GM23248 (cell line): ENCODE measurements at regions not wholly inside any gene's neighbourhood (a gene's known extent, or its start where the extent isn't known, plus 50 kb on each side); places are given as distances from the start of the nearest gene placed in this dataset.

Source experiments
- DNase-seq: peaks from one replicate; pipeline ENCODE4 v3.0.0-alpha.2; 2015
- H2AFZ ChIP-seq: fragments of 200-600 bp; sonication (generic); 2 replicates; pipeline ENCODE4 v1.6.1; 2016; ENCODE audit warnings: antibody characterized with exemption
- H3F3A ChIP-seq: fragments of 200-600 bp; sonication (generic); 2 replicates; pipeline ENCODE4 v1.6.1; 2016; ENCODE audit warnings: mild to moderate bottlenecking, antibody characterized with exemption, mixed run types; ENCODE audit not compliant: insufficient read depth
- H3K27ac ChIP-seq: fragments of 200-600 bp; sonication (generic); 2 replicates; pipeline ENCODE4 v1.5.1; 2016; ENCODE audit warnings: mild to moderate bottlenecking
- H3K27me3 ChIP-seq: fragments of 200-600 bp; sonication (generic); replicated peaks from 2 replicates; pipeline ENCODE4 v1.6.1; 2016; ENCODE audit warnings: mild to moderate bottlenecking; ENCODE audit not compliant: insufficient read depth
- H3K36me3 ChIP-seq: fragments of 200-600 bp; sonication (generic); 2 replicates; pipeline ENCODE4 v1.6.1; 2016; ENCODE audit warnings: low read depth, mild to moderate bottlenecking
- H3K4me1 ChIP-seq: fragments of 200-600 bp; sonication (generic); 2 replicates; pipeline ENCODE4 v1.6.1; 2016; ENCODE audit warnings: mild to moderate bottlenecking; ENCODE audit not compliant: insufficient read depth
- H3K4me2 ChIP-seq: fragments of 200-600 bp; sonication (generic); one replicate; pipeline ENCODE4 v1.6.1; 2016; ENCODE audit warnings: mild to moderate bottlenecking; ENCODE audit not compliant: unreplicated experiment
- H3K4me3 ChIP-seq: fragments of 200-600 bp; sonication (generic); 2 replicates; pipeline ENCODE4 v1.5.1; 2016; ENCODE audit warnings: mild to moderate bottlenecking
- H3K79me2 ChIP-seq: fragments of 200-600 bp; sonication (generic); 2 replicates; pipeline ENCODE4 v1.6.1; 2016; ENCODE audit warnings: mild to moderate bottlenecking; ENCODE audit not compliant: insufficient read depth
- H3K9ac ChIP-seq: fragments of 200-600 bp; sonication (generic); 2 replicates; pipeline ENCODE4 v1.6.1; 2016; ENCODE audit warnings: mild to moderate bottlenecking
- H3K9me2 ChIP-seq: fragments of 200-600 bp; sonication (generic); 2 replicates; pipeline ENCODE4 v1.6.1; 2016; ENCODE audit warnings: mixed run types, mild to moderate bottlenecking, moderate library complexity; ENCODE audit not compliant: insufficient read depth
- H3K9me3 ChIP-seq: fragments of 200-600 bp; sonication (generic); one replicate; pipeline ENCODE4 v1.6.1; 2017; ENCODE audit warnings: low read depth
- H4K20me1 ChIP-seq: fragments of 200-600 bp; sonication (generic); 2 replicates; pipeline ENCODE4 v1.6.0; 2016; ENCODE audit not compliant: insufficient read depth
- EZH2 ChIP-seq: fragments of 200-600 bp; sonication (generic); IDR thresholded peaks from 2 replicates; pipeline ENCODE4 v1.6.1; 2018; ENCODE audit warnings: antibody characterized with exemption, mild to moderate bottlenecking; ENCODE audit not compliant: insufficient read depth, poor library complexity, severe bottlenecking
- EZH2phosphoT487 ChIP-seq: fragments of 200-600 bp; sonication (generic); IDR thresholded peaks from 2 replicates; pipeline ENCODE4 v1.6.1; 2018; ENCODE audit warnings: antibody characterized with exemption, moderate library complexity, mild to moderate bottlenecking, low read depth; ENCODE audit not compliant: insufficient read depth
- WGBS, 2 experiments: methylation state at CpG; one replicate each; pipeline ENCODE4 v1.1.6; 2015 to 2017; ENCODE audit warnings: low lambda C conversion rate in 2 of 2, low coverage in 1 of 2; ENCODE audit errors: missing lambda C conversion rate in 2 of 2; 5-methylcytosine and 5-hydroxymethylcytosine counted together
- in situ Hi-C: fragments of 300-500 bp; cut with MboI; formaldehyde crosslinking; loops from 2 replicates; pipeline ENCODE4 v1.15.0; 2020

DNA sequence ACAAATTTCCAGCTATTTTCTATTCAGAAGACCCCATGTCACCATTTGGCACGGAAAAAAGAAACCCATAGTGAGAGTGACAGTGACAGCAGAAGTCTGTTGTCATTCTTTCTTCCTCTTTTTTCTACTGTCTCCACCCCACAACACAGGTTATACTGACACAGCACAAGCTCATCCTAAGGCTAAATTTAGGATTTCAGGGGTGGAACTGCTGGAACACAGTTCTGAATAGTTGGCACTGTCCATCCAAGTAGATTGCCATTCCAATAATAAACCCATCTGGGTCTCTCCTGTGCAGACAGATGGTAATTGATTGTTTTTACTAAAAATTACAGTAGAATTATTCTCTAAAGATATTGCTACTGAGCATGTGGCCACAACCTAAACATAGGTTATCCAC, 95.2 kb upstream of the C11orf87 start:
- Histone ChIP-seq H3F3A (no peaks in the 10 kb centered on the region), H3K4me1 (no peaks in the 10 kb centered on the region), H3K79me2 (no peaks in the 10 kb centered on the region), H3K4me3 (no peak overlapping the region), H4K20me1 (no peaks in the 10 kb centered on the region), H3K36me3 (no peaks in the 10 kb centered on the region), H3K27ac (no peak overlapping the region), H3K4me2 (no peak overlapping the region), H3K9ac (no peak overlapping the region), H3K9me3 (no peaks in the 10 kb centered on the region), H3K27me3 (0 out of 2 replicates have a peak, but pooled peaks cover 5% of the 10 kb centered on the region), H2AFZ (no peak overlapping the region), H3K9me2 (no peaks in the 10 kb centered on the region)
- in situ Hi-C loops, result no loop called here
- 21 to 52% methylated on average over 1 of the region's 1 CpG for WGBS, 2 experiments
- TF ChIP-seq EZH2phosphoT487 (no peak), EZH2 (no peak)
- no peak for DNase-seq

- Histone ChIP-seq H3K4me3 (no peak overlapping the region), H4K20me1 (no peaks in the 10 kb centered on the region), H3K9ac (no peak overlapping the region), H3K27ac (no peak overlapping the region), H3K9me2 (no peaks in the 10 kb centered on the region), H3K27me3 (0 out of 2 replicates have a peak, but pooled peaks cover 5% of the 10 kb centered on the region), H3K79me2 (no peaks in the 10 kb centered on the region), H3K36me3 (no peaks in the 10 kb centered on the region), H3F3A (no peaks in the 10 kb centered on the region), H3K4me2 (no peak overlapping the region), H3K4me1 (no peaks in the 10 kb centered on the region), H2AFZ (no peak overlapping the region), H3K9me3 (no peaks in the 10 kb centered on the region)
- in situ Hi-C loops, result no loop called here
- no peak for DNase-seq
- TF ChIP-seq EZH2 (no peak), EZH2phosphoT487 (no peak)
- WGBS, 2 experiments, result 57 to 68% methylated on average over 2 of the region's 2 CpGs
These were observed 92.3 kb upstream of the C11orf87 start for GRCh38 chr11:109329716-109330115.

- no peak for DNase-seq
- Histone ChIP-seq H3K36me3 (no peaks in the 10 kb centered on the region), H3K4me1 (no peaks in the 10 kb centered on the region), H3K4me2 (no peak overlapping the region), H3K4me3 (no peak overlapping the region), H3K27me3 (no peaks in the 10 kb centered on the region), H3K9me2 (no peaks in the 10 kb centered on the region), H3K9ac (no peak overlapping the region), H3K27ac (no peak overlapping the region), H3K9me3 (no peaks in the 10 kb centered on the region), H3K79me2 (no peaks in the 10 kb centered on the region), H4K20me1 (no peaks in the 10 kb centered on the region), H3F3A (no peaks in the 10 kb centered on the region), H2AFZ (no peak overlapping the region)
- in situ Hi-C loops, result no loop called here
- 42 to 57% methylated on average over 1 of the region's 1 CpG for WGBS, 2 experiments
- no peak for TF ChIP-seq EZH2phosphoT487
- no peak for TF ChIP-seq EZH2
These were observed 83.9 kb upstream of the C11orf87 start for GRCh38 chr11:109338131-109338530.

DNA sequence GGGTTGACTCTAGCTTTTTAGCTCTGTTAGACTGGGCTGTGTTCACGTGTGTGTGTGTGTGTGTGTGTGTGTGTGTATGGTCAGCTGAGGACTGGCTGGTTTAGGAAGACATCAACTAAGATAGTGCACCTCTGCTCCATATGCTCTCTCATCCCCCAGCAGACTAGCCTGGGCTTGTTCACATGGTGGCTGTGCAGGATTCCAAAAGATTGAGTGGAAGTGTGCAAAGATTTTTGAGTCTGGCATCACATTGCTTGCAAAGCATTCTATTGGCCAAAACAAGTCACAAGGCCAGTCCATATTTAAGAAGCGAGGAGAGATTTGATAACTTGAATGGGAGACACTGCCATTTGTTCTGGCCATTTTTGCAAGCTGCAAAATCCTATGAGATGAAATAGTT, 79.7 kb upstream of the C11orf87 start:
- H4K20me1 ChIP-seq, result no peaks in the 10 kb centered on the region
- no peaks in the 10 kb centered on the region for H3K27me3 ChIP-seq
- no peak overlapping the region for H3K9ac ChIP-seq
- no peaks in the 10 kb centered on the region for H3K79me2 ChIP-seq
- no peak overlapping the region for H2AFZ ChIP-seq
- TF ChIP-seq EZH2phosphoT487 (no peak), EZH2 (no peak)
- no peak overlapping the region for H3K27ac ChIP-seq
- H3K4me1 ChIP-seq, result no peaks in the 10 kb centered on the region
- 25 to 33% methylated on average over 2 of the region's 2 CpGs for WGBS, 2 experiments
- H3K9me3 ChIP-seq, result no peaks in the 10 kb centered on the region
- H3F3A ChIP-seq, result no peaks in the 10 kb centered on the region
- DNase-seq, result no peak
- in situ Hi-C loops, result no loop called here
- H3K4me2 ChIP-seq, result no peak overlapping the region
- no peak overlapping the region for H3K4me3 ChIP-seq
- H3K9me2 ChIP-seq, result no peaks in the 10 kb centered on the region
- H3K36me3 ChIP-seq, result no peaks in the 10 kb centered on the region

GRCh38 chr11:109343242-109343641, 78.7 kb upstream of the C11orf87 start:
- WGBS, 2 experiments, result 13 to 25% methylated on average over 3 of the region's 3 CpGs
- Histone ChIP-seq H3K27ac (no peak overlapping the region), H3K9me3 (no peaks in the 10 kb centered on the region), H3K4me2 (no peak overlapping the region), H3K4me1 (no peaks in the 10 kb centered on the region), H3F3A (no peaks in the 10 kb centered on the region), H3K4me3 (no peak overlapping the region), H3K79me2 (no peaks in the 10 kb centered on the region), H3K27me3 (no peaks in the 10 kb centered on the region), H3K9me2 (no peaks in the 10 kb centered on the region), H4K20me1 (no peaks in the 10 kb centered on the region), H2AFZ (no peak overlapping the region), H3K36me3 (no peaks in the 10 kb centered on the region), H3K9ac (no peak overlapping the region)
- no peak for TF ChIP-seq EZH2phosphoT487
- no peak for TF ChIP-seq EZH2
- in situ Hi-C loops, result no loop called here
- no peak for DNase-seq
